ENCODE measurements at regions not wholly inside any gene's neighbourhood (a gene's known extent, or its start where the extent isn't known, plus 50 kb on each side); places are given as distances from the start of the nearest gene placed in this dataset.

- no peak for DNase-seq
These were observed 266.0 kb upstream of the PTGER4 start for GRCh38 chr5:40413743-40414142.

GRCh38 chr5:40412771-40413170, 266.9 kb upstream of the PTGER4 start:
- DNase-seq = no peak

GRCh38 chr5:40410964-40411635, 268.6 kb upstream of the PTGER4 start:
- DNase-seq = no peak

- DNase-seq = peak; percentile 45
These were observed 269.4 kb upstream of the PTGER4 start for GRCh38 chr5:40410231-40410861.

- DNase-seq = no peak
These were observed 270.1 kb upstream of the PTGER4 start for GRCh38 chr5:40409601-40410000.

- no peak for DNase-seq
These were observed 272.9 kb upstream of the PTGER4 start for GRCh38 chr5:40406741-40407211.

GRCh38 chr5:40405996-40406740, 273.5 kb upstream of the PTGER4 start:
- DNase-seq = no peak

- no peak for DNase-seq
These were observed 274.5 kb upstream of the PTGER4 start for GRCh38 chr5:40405230-40405629.

- DNase-seq = no peak
These were observed 275.1 kb upstream of the PTGER4 start for GRCh38 chr5:40404613-40405012.

GRCh38 chr5:40402007-40402364, 277.7 kb upstream of the PTGER4 start:
- DNase-seq = no peak

- no peak for DNase-seq
These were observed 278.3 kb upstream of the PTGER4 start for GRCh38 chr5:40401284-40402006.

GRCh38 chr5:40400245-40400644, 279.5 kb upstream of the PTGER4 start:
- no peak for DNase-seq

- DNase-seq = no peak
These were observed 280.4 kb upstream of the PTGER4 start for GRCh38 chr5:40399349-40399748.

GRCh38 chr5:40397976-40398375, 281.7 kb upstream of the PTGER4 start:
- no peak for DNase-seq

- no peak for DNase-seq
These were observed 282.6 kb upstream of the PTGER4 start for GRCh38 chr5:40397091-40397490.

GRCh38 chr5:40396317-40396716, 283.4 kb upstream of the PTGER4 start:
- DNase-seq = no peak

- DNase-seq = no peak
These were observed 284.5 kb upstream of the PTGER4 start for GRCh38 chr5:40395251-40395650.

GRCh38 chr5:40394698-40395097, 285.0 kb upstream of the PTGER4 start:
- no peak for DNase-seq

- DNase-seq = no peak
These were observed 288.1 kb upstream of the PTGER4 start for GRCh38 chr5:40391642-40392041.

- no peak for DNase-seq
These were observed 289.2 kb upstream of the PTGER4 start for GRCh38 chr5:40390281-40391149.

- no peak for DNase-seq
These were observed 290.1 kb upstream of the PTGER4 start for GRCh38 chr5:40389591-40389990.

- no peak for DNase-seq
These were observed 293.4 kb upstream of the PTGER4 start for GRCh38 chr5:40386289-40386688.
